ENCODE measurements at regions not wholly inside any gene's neighbourhood (a gene's known extent, or its start where the extent isn't known, plus 50 kb on each side); places are given as distances from the start of the nearest gene placed in this dataset.

- Histone ChIP-seq H3K27me3 (no peaks in the 10 kb centered on the region), H2AFZ (replicated peaks) (no peak overlapping the region), H3K4me2 (no peak overlapping the region), H3F3A (ENCODE audit: low read depth) (no peaks in the 10 kb centered on the region), H3K9ac (no peak overlapping the region), H3K4me1 (peaks cover 22% of the 10 kb centered on the region), H3K36me3 (no peaks in the 10 kb centered on the region), H3K4me3 (no peak overlapping the region), H3K9me3 (ENCODE audit: low read depth) (no peaks in the 10 kb centered on the region), H3K27ac (no peak overlapping the region), H3K79me2 (ENCODE audit: low read depth) (no peaks in the 10 kb centered on the region), H4K20me1 (ENCODE audit: low read depth) (no peaks in the 10 kb centered on the region)
- no peak for DNase-seq (ENCODE audit: low spot score)
- Mint-ChIP-seq H3K4me3 (no peak overlapping the region), H3K27me3 (ENCODE audit: insufficient read depth, low read depth) (peaks cover 10% of the 10 kb centered on the region), H3K9me3 (no peaks in the 10 kb centered on the region), H3K4me1 (peaks cover 35% of the 10 kb centered on the region), H3K27ac (no peak overlapping the region), H3K36me3 (no peaks in the 10 kb centered on the region)
- TF ChIP-seq EZH2 (IDR thresholded peaks at IDR 0.05): no peak
- no peak for TF ChIP-seq EZH2phosphoT487 (IDR thresholded peaks at IDR 0.05)
- TF ChIP-seq CTCF (IDR thresholded peaks at IDR 0.05): no peak
Observed at GRCh38 chr3:197424674-197425484, 126.5 kb upstream of the DLG1 start.

GRCh38 chr3:197424266-197424665, 125.9 kb upstream of the DLG1 start:
- Histone ChIP-seq H3K27ac (no peak overlapping the region), H3K9me3 (ENCODE audit: low read depth) (no peaks in the 10 kb centered on the region), H2AFZ (replicated peaks) (no peak overlapping the region), H3K27me3 (no peaks in the 10 kb centered on the region), H3K4me2 (no peak overlapping the region), H3K9ac (no peak overlapping the region), H3K4me3 (no peak overlapping the region), H3F3A (ENCODE audit: low read depth) (no peaks in the 10 kb centered on the region), H4K20me1 (ENCODE audit: low read depth) (no peaks in the 10 kb centered on the region), H3K4me1 (peaks cover 21% of the 10 kb centered on the region), H3K79me2 (ENCODE audit: low read depth) (no peaks in the 10 kb centered on the region), H3K36me3 (no peaks in the 10 kb centered on the region)
- H3K9me3 Mint-ChIP-seq: no peaks in the 10 kb centered on the region
- no peak for DNase-seq (ENCODE audit: low spot score)
- no peak overlapping the region for H3K27ac Mint-ChIP-seq
- no peaks in the 10 kb centered on the region for H3K36me3 Mint-ChIP-seq
- peaks cover 10% of the 10 kb centered on the region for H3K27me3 Mint-ChIP-seq (ENCODE audit: insufficient read depth, low read depth)
- no peak for TF ChIP-seq CTCF (IDR thresholded peaks at IDR 0.05)
- TF ChIP-seq EZH2 (IDR thresholded peaks at IDR 0.05): no peak
- TF ChIP-seq EZH2phosphoT487 (IDR thresholded peaks at IDR 0.05): no peak
- peaks cover 35% of the 10 kb centered on the region for H3K4me1 Mint-ChIP-seq
- no peak overlapping the region for H3K4me3 Mint-ChIP-seq

GRCh38 chr3:197423376-197423775, 125.0 kb upstream of the DLG1 start:
- Histone ChIP-seq H3K4me1 (peaks cover 19% of the 10 kb centered on the region), H3K9ac (no peak overlapping the region), H3K79me2 (ENCODE audit: low read depth) (no peaks in the 10 kb centered on the region), H3K4me3 (no peak overlapping the region), H3K4me2 (no peak overlapping the region), H4K20me1 (ENCODE audit: low read depth) (no peaks in the 10 kb centered on the region), H3F3A (ENCODE audit: low read depth) (peaks cover 5% of the 10 kb centered on the region), H3K36me3 (no peaks in the 10 kb centered on the region), H2AFZ (replicated peaks) (no peak overlapping the region), H3K27ac (no peak overlapping the region), H3K9me3 (ENCODE audit: low read depth) (no peaks in the 10 kb centered on the region), H3K27me3 (no peaks in the 10 kb centered on the region)
- Mint-ChIP-seq H3K36me3 (no peaks in the 10 kb centered on the region), H3K27ac (no peak overlapping the region), H3K4me3 (no peak overlapping the region), H3K27me3 (ENCODE audit: insufficient read depth, low read depth) (peaks cover 10% of the 10 kb centered on the region), H3K9me3 (no peaks in the 10 kb centered on the region), H3K4me1 (peaks cover 27% of the 10 kb centered on the region)
- no peak for DNase-seq (ENCODE audit: low spot score)
- TF ChIP-seq EZH2phosphoT487 (IDR thresholded peaks at IDR 0.05) (no peak), EZH2 (IDR thresholded peaks at IDR 0.05) (no peak), CTCF (IDR thresholded peaks at IDR 0.05) (no peak)

Measured in neural progenitor cell (in vitro differentiated cells).